ENCODE measurements at regions not wholly inside any gene's neighbourhood (a gene's known extent, or its start where the extent isn't known, plus 50 kb on each side); places are given as distances from the start of the nearest gene placed in this dataset.

DNA sequence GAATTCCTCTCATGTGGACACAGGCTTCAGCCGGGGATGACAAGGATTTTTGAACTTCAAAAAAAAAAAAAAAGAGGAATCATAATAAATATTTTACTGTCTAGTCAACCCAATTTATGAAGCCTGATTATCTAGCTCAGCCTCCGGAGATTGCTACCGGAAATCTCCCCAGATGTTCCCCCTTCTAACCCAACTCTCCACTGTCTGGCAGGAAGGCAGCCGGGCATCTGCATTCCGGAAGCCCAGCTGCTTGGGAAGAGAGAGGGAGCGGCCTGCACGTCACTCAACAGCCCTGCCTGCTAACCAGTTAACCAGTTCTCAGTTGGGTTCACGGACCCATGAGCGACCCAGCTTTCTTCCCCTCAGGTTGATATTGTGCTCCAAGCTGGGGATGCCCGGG lies 87.2 kb upstream of the POU3F3 start:
- TF ChIP-seq, protein P1, sequence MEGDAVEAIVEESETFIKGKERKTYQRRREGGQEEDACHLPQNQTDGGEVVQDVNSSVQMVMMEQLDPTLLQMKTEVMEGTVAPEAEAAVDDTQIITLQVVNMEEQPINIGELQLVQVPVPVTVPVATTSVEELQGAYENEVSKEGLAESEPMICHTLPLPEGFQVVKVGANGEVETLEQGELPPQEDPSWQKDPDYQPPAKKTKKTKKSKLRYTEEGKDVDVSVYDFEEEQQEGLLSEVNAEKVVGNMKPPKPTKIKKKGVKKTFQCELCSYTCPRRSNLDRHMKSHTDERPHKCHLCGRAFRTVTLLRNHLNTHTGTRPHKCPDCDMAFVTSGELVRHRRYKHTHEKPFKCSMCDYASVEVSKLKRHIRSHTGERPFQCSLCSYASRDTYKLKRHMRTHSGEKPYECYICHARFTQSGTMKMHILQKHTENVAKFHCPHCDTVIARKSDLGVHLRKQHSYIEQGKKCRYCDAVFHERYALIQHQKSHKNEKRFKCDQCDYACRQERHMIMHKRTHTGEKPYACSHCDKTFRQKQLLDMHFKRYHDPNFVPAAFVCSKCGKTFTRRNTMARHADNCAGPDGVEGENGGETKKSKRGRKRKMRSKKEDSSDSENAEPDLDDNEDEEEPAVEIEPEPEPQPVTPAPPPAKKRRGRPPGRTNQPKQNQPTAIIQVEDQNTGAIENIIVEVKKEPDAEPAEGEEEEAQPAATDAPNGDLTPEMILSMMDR (IDR thresholded peaks at IDR 0.05) = no peak
- TF ChIP-seq EZH2 (IDR thresholded peaks at IDR 0.05) = no peak

Data from neural progenitor cell (in vitro differentiated cells).